HG03060 (cell line): ENCODE measurements at regions not wholly inside any gene's neighbourhood (a gene's known extent, or its start where the extent isn't known, plus 50 kb on each side); places are given as distances from the start of the nearest gene placed in this dataset.
"Not testable (repeated sequence)": the region's sequence is repeated elsewhere in the genome, so short reads cannot be mapped to it uniquely, and the experiment has no call there.

ENCODE experiments used
- ATAC-seq: cut with Tn5 transposase; IDR thresholded peaks from one replicate; pipeline ENCODE4 v1.9.1; 2021; ENCODE audit warnings: low read depth, moderate number of reproducible peaks; ENCODE audit not compliant: unreplicated experiment

- no peak for ATAC-seq
Observed at GRCh38 chr12:68477906-68478305, 132.8 kb upstream of the RAP1B start.

GRCh38 chr12:68478516-68479260 is 132.0 kb upstream of the RAP1B start:
- ATAC-seq: no peak

GRCh38 chr12:68479261-68479895 is 131.3 kb upstream of the RAP1B start:
- no peak for ATAC-seq

- no peak for ATAC-seq
Observed at GRCh38 chr12:68479896-68480291, 130.8 kb upstream of the RAP1B start.

- no peak for ATAC-seq
Observed at GRCh38 chr12:68480526-68480925, 130.2 kb upstream of the RAP1B start.

GRCh38 chr12:68481181-68481941 is 129.3 kb upstream of the RAP1B start:
- ATAC-seq: peak; percentile 32

GRCh38 chr12:68482014-68482413 is 128.7 kb upstream of the RAP1B start:
- no peak for ATAC-seq

- ATAC-seq: no peak
Observed at GRCh38 chr12:68482660-68483059, 128.0 kb upstream of the RAP1B start.

- ATAC-seq: no peak
Observed at GRCh38 chr12:68483592-68484383, 126.9 kb upstream of the RAP1B start.

- not testable (repeated sequence) for ATAC-seq
Observed at GRCh38 chr12:68484578-68484977, 126.1 kb upstream of the RAP1B start.

- not testable (repeated sequence) for ATAC-seq
Observed at GRCh38 chr12:68486449-68486848, 124.2 kb upstream of the RAP1B start.

- ATAC-seq: no peak
Observed at GRCh38 chr12:68487721-68488309, 122.9 kb upstream of the RAP1B start.

GRCh38 chr12:68489273-68489672 is 121.4 kb upstream of the RAP1B start:
- no peak for ATAC-seq

GRCh38 chr12:68490476-68490875 is 120.2 kb upstream of the RAP1B start:
- no peak for ATAC-seq

GRCh38 chr12:68491204-68491960 is 119.3 kb upstream of the RAP1B start:
- ATAC-seq: no peak

GRCh38 chr12:68495336-68496070 is 115.2 kb upstream of the RAP1B start:
- no peak for ATAC-seq

GRCh38 chr12:68497107-68497506 is 113.6 kb upstream of the RAP1B start:
- ATAC-seq: no peak

- no peak for ATAC-seq
Observed at GRCh38 chr12:68497702-68498101, 113.0 kb upstream of the RAP1B start.

GRCh38 chr12:68498736-68499135 is 112.0 kb upstream of the RAP1B start:
- ATAC-seq: no peak
